Smooth muscle cell (in vitro differentiated cells): ENCODE measurements at regions not wholly inside any gene's neighbourhood (a gene's known extent, or its start where the extent isn't known, plus 50 kb on each side); places are given as distances from the start of the nearest gene placed in this dataset.

Experiments used
- DNase-seq: peaks from one replicate; lab custom pipeline; 2025; ENCODE audit not compliant: unreplicated experiment; lab: John Stamatoyannopoulos, UW
- H2AFZ ChIP-seq: fragments of 200-600 bp; sonication (generic); 2 replicates; pipeline ENCODE4 v1.6.0; 2016; ENCODE audit warnings: antibody characterized with exemption, low read depth, mild to moderate bottlenecking
- H3F3A ChIP-seq: fragments of 200-600 bp; sonication (generic); 2 replicates; pipeline ENCODE4 v1.6.0; 2017; ENCODE audit warnings: antibody characterized with exemption, low read depth
- H3K27ac ChIP-seq: fragments of 200-600 bp; sonication (generic); 2 replicates; pipeline ENCODE4 v1.5.1; 2016; ENCODE audit warnings: low read depth, mild to moderate bottlenecking
- H3K27me3 ChIP-seq: fragments of 200-600 bp; sonication (generic); 2 replicates; pipeline ENCODE4 v1.6.1; 2016; ENCODE audit warnings: low read depth, mild to moderate bottlenecking
- H3K36me3 ChIP-seq: fragments of 200-600 bp; sonication (generic); 2 replicates; pipeline ENCODE4 v1.5.1; 2016; ENCODE audit warnings: low read depth
- H3K4me1 ChIP-seq: fragments of 200-600 bp; sonication (generic); 2 replicates; pipeline ENCODE4 v1.5.1; 2016; ENCODE audit warnings: low read depth
- H3K4me2 ChIP-seq: fragments of 200-600 bp; sonication (generic); 2 replicates; pipeline ENCODE4 v1.6.0; 2016; ENCODE audit warnings: mild to moderate bottlenecking
- H3K4me3 ChIP-seq: fragments of 200-600 bp; sonication (generic); 2 replicates; pipeline ENCODE4 v1.5.1; 2016; ENCODE audit warnings: mild to moderate bottlenecking
- H3K79me2 ChIP-seq: fragments of 200-600 bp; sonication (generic); 2 replicates; pipeline ENCODE4 v1.6.0; 2016; ENCODE audit warnings: low read depth, mild to moderate bottlenecking
- H3K9ac ChIP-seq: fragments of 200-600 bp; sonication (generic); 2 replicates; pipeline ENCODE4 v1.6.0; 2016; ENCODE audit warnings: low read depth
- H3K9me3 ChIP-seq: fragments of 200-600 bp; sonication (generic); replicated peaks from 2 replicates; pipeline ENCODE4 v1.5.1; 2016; ENCODE audit warnings: low read depth
- H4K20me1 ChIP-seq: fragments of 200-600 bp; sonication (generic); 2 replicates; pipeline ENCODE4 v1.6.0; 2016; ENCODE audit warnings: low read depth
- CTCF ChIP-seq: fragments of 200-600 bp; sonication (generic); IDR thresholded peaks from 2 replicates; pipeline ENCODE4 v1.5.1; 2017; ENCODE audit warnings: borderline replicate concordance, mild to moderate bottlenecking, antibody characterized with exemption; ENCODE audit not compliant: insufficient read depth, poor library complexity, severe bottlenecking
- WGBS: methylation state at CpG from one replicate; pipeline ENCODE4 v1.1.7; 2016; ENCODE audit warnings: low lambda C conversion rate; 5-methylcytosine and 5-hydroxymethylcytosine counted together

DNA sequence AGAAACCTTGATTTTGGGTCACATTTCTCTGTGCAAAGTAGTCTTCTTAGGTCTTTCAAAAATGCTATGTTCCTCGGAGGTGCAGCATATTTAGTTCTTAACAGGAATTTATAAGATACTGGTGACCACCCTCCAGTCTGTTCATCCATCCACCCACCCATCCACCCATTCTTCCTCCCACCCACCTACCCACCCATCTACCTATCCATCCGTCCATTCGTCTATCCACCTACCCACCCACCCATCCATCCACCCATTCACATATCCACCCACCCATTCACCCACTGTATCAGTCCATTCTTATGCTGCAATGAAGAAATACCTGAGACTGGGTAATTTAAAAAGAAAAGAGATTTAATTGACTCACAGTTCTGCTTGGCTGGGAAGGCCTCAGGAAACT, 74.9 kb downstream of the KCTD15 start:
- no peak for DNase-seq
- no peak overlapping the region for H3K27ac ChIP-seq
- H3K36me3 ChIP-seq, result no peaks in the 10 kb centered on the region
- WGBS, result 93% methylated on average over 3 of the region's 3 CpGs
- no peaks in the 10 kb centered on the region for H4K20me1 ChIP-seq
- H3K4me1 ChIP-seq, result peaks cover 12% of the 10 kb centered on the region
- no peaks in the 10 kb centered on the region for H3K27me3 ChIP-seq
- no peaks in the 10 kb centered on the region for H3F3A ChIP-seq
- no peaks in the 10 kb centered on the region for H3K9me3 ChIP-seq
- no peak for TF ChIP-seq CTCF
- H2AFZ ChIP-seq, result no peak overlapping the region
- no peaks in the 10 kb centered on the region for H3K79me2 ChIP-seq
- no peak overlapping the region for H3K9ac ChIP-seq
- H3K4me3 ChIP-seq, result no peak overlapping the region
- H3K4me2 ChIP-seq, result no peak overlapping the region

DNA sequence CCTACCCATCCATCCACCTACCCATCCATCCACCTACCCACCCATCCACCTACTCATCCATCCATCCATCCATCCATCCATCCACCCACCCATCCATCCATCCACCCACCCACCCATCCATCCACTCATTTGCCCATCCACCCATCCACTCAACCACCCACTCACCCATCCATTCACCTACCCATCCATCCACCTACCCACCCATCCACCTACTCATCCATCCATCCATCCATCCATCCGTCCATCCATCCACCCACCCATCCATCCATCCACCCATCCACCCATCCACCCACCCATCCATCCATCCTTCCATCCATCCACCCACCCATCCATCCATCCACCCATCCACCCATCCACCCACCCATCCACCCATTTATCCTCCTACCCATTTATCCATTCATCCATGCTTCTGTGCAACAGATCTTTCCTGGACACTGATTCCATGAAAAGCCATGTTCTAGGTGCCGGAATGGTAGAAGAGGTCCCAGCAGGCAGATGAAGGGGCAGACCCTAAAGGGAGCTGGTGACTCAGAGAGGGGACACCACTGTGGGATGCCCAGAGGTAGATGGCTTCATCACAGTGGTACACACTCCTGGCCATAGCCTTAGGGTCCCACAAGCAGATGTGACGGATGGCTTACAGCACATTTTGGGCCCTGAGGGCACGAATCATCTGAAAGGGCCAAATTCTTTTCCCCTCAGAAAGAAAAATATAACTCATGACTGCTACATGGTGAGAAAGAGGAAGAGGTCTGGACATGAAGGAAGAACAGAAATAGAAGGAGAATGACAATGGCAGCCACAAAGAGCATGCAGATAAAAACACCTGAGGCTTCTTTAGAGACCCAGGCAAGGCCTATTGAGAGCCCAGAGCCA, 76.0 kb downstream of the KCTD15 start:
- H3K27ac ChIP-seq, result no peak overlapping the region
- H3K4me2 ChIP-seq, result no peak overlapping the region
- no peaks in the 10 kb centered on the region for H3K27me3 ChIP-seq
- no peak overlapping the region for H2AFZ ChIP-seq
- no peaks in the 10 kb centered on the region for H3F3A ChIP-seq
- H3K9ac ChIP-seq, result no peak overlapping the region
- H4K20me1 ChIP-seq, result no peaks in the 10 kb centered on the region
- WGBS, result 70% methylated on average over 4 of the region's 4 CpGs
- H3K36me3 ChIP-seq, result no peaks in the 10 kb centered on the region
- H3K79me2 ChIP-seq, result no peaks in the 10 kb centered on the region
- no peak for TF ChIP-seq CTCF
- peaks cover 11% of the 10 kb centered on the region for H3K4me1 ChIP-seq
- H3K9me3 ChIP-seq, result no peaks in the 10 kb centered on the region
- no peak for DNase-seq
- H3K4me3 ChIP-seq, result no peak overlapping the region

- DNase-seq, result no peak
Observed at GRCh38 chr19:33875071-33875470, 78.4 kb downstream of the KCTD15 start.

More at GRCh38 chr19:33875071-33875470, 78.4 kb downstream of the KCTD15 start:
- no peaks in the 10 kb centered on the region for H3K4me1 ChIP-seq
- H3K36me3 ChIP-seq, result no peaks in the 10 kb centered on the region
- WGBS, result 91% methylated on average over 8 of the region's 8 CpGs
- no peaks in the 10 kb centered on the region for H3K79me2 ChIP-seq
- no peak overlapping the region for H3K27ac ChIP-seq
- H3K4me2 ChIP-seq, result no peak overlapping the region
- H4K20me1 ChIP-seq, result no peaks in the 10 kb centered on the region
- H3K4me3 ChIP-seq, result no peak overlapping the region
- H2AFZ ChIP-seq, result no peak overlapping the region
- no peak overlapping the region for H3K9ac ChIP-seq
- H3F3A ChIP-seq, result no peaks in the 10 kb centered on the region
- H3K27me3 ChIP-seq, result no peaks in the 10 kb centered on the region
- H3K9me3 ChIP-seq, result no peaks in the 10 kb centered on the region
- no peak for TF ChIP-seq CTCF
